ENCODE measurements at regions not wholly inside any gene's neighbourhood (a gene's known extent, or its start where the extent isn't known, plus 50 kb on each side); places are given as distances from the start of the nearest gene placed in this dataset.

DNA sequence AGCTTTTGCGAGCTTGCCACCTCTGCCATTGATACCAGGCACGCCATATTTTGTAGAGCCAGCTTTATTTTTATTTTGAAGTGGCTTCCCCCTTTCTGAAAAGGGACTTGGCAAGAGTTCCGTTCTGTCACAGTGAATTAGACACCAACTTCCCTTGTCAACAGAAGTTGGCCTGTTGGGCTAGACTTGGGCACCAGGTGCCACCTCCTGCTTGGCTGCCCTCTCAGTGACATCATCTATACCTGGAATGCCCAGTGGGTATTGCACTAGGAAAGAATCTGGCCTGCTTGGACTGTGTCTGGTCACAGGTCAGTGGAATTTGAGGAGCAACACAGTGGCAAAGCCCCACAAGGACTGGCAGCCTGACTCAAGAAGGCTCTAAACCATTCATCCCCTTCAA, 101.0 kb downstream of the BCL2L11 start:
- Histone ChIP-seq H3K27me3 (ENCODE audit: control insufficient read depth in 1 of 2, insufficient read depth in 2 of 2, low read length in 2 of 2) (no peaks in the 10 kb centered on the region), H3K9me3 (ENCODE audit: control insufficient read depth in 1 of 2, insufficient read depth in 1 of 2, low read length in 2 of 2) (peaks cover 0 to 8% of the 10 kb centered on the region in 2 experiments), H3K27ac (ENCODE audit: low read depth in 1 of 2, low read length in 2 of 2) (no peak overlapping the region), H3K36me3 (ENCODE audit: insufficient read depth, low read length) (no peaks in the 10 kb centered on the region), H3K4me1 (ENCODE audit: insufficient read depth, low read length) (no peaks in the 10 kb centered on the region), H3K4me3 (ENCODE audit: low read length) (no peak overlapping the region)
- H3K27me3 Mint-ChIP-seq: peaks cover 24% of the 10 kb centered on the region
- H3K4me3 Mint-ChIP-seq: no peak overlapping the region
- intact Hi-C loops (cut with DNase I, micrococcal nuclease): no loop called here
- H3K9me3 Mint-ChIP-seq: no peaks in the 10 kb centered on the region
- H3K36me3 Mint-ChIP-seq (ENCODE audit: low read depth): no peaks in the 10 kb centered on the region
- DNase-seq (no peak), ATAC-seq (ENCODE audit: poor library complexity) (no peak)
- TF ChIP-seq, protein P1, sequence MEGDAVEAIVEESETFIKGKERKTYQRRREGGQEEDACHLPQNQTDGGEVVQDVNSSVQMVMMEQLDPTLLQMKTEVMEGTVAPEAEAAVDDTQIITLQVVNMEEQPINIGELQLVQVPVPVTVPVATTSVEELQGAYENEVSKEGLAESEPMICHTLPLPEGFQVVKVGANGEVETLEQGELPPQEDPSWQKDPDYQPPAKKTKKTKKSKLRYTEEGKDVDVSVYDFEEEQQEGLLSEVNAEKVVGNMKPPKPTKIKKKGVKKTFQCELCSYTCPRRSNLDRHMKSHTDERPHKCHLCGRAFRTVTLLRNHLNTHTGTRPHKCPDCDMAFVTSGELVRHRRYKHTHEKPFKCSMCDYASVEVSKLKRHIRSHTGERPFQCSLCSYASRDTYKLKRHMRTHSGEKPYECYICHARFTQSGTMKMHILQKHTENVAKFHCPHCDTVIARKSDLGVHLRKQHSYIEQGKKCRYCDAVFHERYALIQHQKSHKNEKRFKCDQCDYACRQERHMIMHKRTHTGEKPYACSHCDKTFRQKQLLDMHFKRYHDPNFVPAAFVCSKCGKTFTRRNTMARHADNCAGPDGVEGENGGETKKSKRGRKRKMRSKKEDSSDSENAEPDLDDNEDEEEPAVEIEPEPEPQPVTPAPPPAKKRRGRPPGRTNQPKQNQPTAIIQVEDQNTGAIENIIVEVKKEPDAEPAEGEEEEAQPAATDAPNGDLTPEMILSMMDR (IDR thresholded peaks at IDR 0.05): no peak
- H3K4me1 Mint-ChIP-seq (ENCODE audit: low read depth): no peaks in the 10 kb centered on the region
- H3K27ac Mint-ChIP-seq: no peak overlapping the region
- ChIA-PET POLR2A (no interaction called here), CTCF (no interaction called here)

DNA sequence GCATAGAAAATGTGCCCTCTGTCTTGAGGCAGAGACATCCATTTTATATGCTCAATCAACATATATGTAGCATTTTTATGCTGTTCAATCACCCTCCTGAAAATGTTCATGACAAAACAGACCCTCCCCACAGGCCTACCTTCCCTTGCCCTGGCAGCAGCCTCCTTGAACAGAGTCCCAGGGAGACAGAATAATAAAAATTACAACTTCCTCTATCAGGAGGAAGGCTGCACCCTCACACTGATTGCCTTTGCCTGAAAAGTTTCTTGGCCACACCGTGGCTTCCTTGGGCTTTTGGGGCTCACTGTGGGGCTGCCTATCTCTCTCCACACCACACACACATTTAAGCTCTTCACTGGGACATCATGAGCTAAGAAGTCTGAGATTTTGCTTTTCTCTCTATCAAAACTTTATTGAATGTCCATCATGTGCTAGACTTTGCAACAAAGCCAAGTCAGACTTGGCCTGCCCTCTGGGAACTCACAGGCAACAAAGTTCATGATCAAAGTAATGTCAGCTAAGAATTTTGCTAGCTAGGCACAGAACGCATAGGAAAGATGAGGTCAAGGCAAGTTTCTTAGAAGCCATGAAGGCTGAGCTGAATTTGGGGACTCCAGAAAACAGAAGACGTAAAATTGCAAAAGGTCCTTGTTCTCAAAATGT, 101.6 kb downstream of the BCL2L11 start:
- H3K4me1 Mint-ChIP-seq (ENCODE audit: low read depth): no peaks in the 10 kb centered on the region
- peaks cover 0 to 2% of the 10 kb centered on the region in 2 experiments for H3K9me3 ChIP-seq (ENCODE audit: control insufficient read depth in 1 of 2, insufficient read depth in 1 of 2, low read length in 2 of 2)
- CTCF ChIA-PET: no interaction called here
- no peak overlapping the region for H3K4me3 Mint-ChIP-seq
- no peak overlapping the region for H3K4me3 ChIP-seq (ENCODE audit: low read length)
- POLR2A ChIA-PET: no interaction called here
- no peak for DNase-seq
- TF ChIP-seq, protein P1 (IDR thresholded peaks at IDR 0.05): no peak
- H3K4me1 ChIP-seq (ENCODE audit: insufficient read depth, low read length): no peaks in the 10 kb centered on the region
- H3K27ac Mint-ChIP-seq: no peak overlapping the region
- ATAC-seq (ENCODE audit: poor library complexity): no peak
- intact Hi-C loops (cut with DNase I, micrococcal nuclease): no loop called here
- no peaks in the 10 kb centered on the region for H3K36me3 Mint-ChIP-seq (ENCODE audit: low read depth)
- H3K27ac ChIP-seq (ENCODE audit: low read depth in 1 of 2, low read length in 2 of 2): no peak overlapping the region
- no peaks in the 10 kb centered on the region for H3K36me3 ChIP-seq (ENCODE audit: insufficient read depth, low read length)
- H3K27me3 Mint-ChIP-seq: peaks cover 24% of the 10 kb centered on the region
- H3K27me3 ChIP-seq (ENCODE audit: control insufficient read depth in 1 of 2, insufficient read depth in 2 of 2, low read length in 2 of 2): no peaks in the 10 kb centered on the region
- no peaks in the 10 kb centered on the region for H3K9me3 Mint-ChIP-seq

DNA sequence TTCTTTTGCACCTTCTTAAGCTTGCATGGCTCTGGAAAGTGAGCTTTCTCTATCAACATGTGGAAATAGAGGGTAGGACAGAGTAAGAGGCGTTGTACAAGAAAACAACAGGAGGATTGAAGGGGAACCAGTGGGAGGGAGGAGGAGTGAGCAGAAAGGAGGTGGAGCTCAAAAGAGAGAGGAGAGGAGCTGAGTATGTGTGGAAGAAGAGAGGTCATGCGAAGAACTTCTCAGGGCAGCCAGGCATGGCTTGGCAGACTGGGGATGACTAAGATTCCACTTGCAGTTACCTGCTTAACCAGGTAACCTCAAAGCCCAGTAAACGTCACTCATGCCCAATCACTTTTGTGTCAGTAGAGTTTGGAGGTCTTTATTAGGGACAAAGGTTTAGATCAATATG, 105.1 kb downstream of the BCL2L11 start:
- Mint-ChIP-seq H3K9me3 (peaks cover 7% of the 10 kb centered on the region), H3K36me3 (ENCODE audit: low read depth) (no peaks in the 10 kb centered on the region), H3K27me3 (peaks cover 19% of the 10 kb centered on the region), H3K4me1 (ENCODE audit: low read depth) (no peaks in the 10 kb centered on the region), H3K27ac (no peak overlapping the region), H3K4me3 (no peak overlapping the region)
- DNase-seq (no peak), ATAC-seq (ENCODE audit: poor library complexity) (no peak)
- TF ChIP-seq, protein P1 (IDR thresholded peaks at IDR 0.05): no peak
- H3K27me3 ChIP-seq (ENCODE audit: control insufficient read depth in 1 of 2, insufficient read depth in 2 of 2, low read length in 2 of 2): no peaks in the 10 kb centered on the region
- ChIA-PET POLR2A (no interaction called here), CTCF (no interaction called here)
- peaks cover 0 to 7% of the 10 kb centered on the region in 2 experiments for H3K9me3 ChIP-seq (ENCODE audit: control insufficient read depth in 1 of 2, insufficient read depth in 1 of 2, low read length in 2 of 2)
- no peaks in the 10 kb centered on the region for H3K36me3 ChIP-seq (ENCODE audit: insufficient read depth, low read length)
- intact Hi-C loops (cut with DNase I, micrococcal nuclease): no loop called here
- H3K4me1 ChIP-seq (ENCODE audit: insufficient read depth, low read length): no peaks in the 10 kb centered on the region
- no peak overlapping the region for H3K4me3 ChIP-seq (ENCODE audit: low read length)
- H3K27ac ChIP-seq (ENCODE audit: low read depth in 1 of 2, low read length in 2 of 2): no peak overlapping the region
